OCI-LY1 (cell line): ENCODE measurements at regions not wholly inside any gene's neighbourhood (a gene's known extent, or its start where the extent isn't known, plus 50 kb on each side); places are given as distances from the start of the nearest gene placed in this dataset.

Experiments used
- H2AFZ ChIP-seq: fragments of 200-600 bp; sonication (generic), shearing (Covaris generic); 2 replicates; pipeline ENCODE4 v1.6.0; 2014; ENCODE audit warnings: antibody characterized with exemption, mild to moderate bottlenecking, low read length
- H3F3A ChIP-seq: fragments of 200-600 bp; sonication (generic), shearing (Covaris generic); 2 replicates; pipeline ENCODE4 v1.6.0; 2014; ENCODE audit warnings: mild to moderate bottlenecking, antibody characterized with exemption, low read length, moderate library complexity; ENCODE audit not compliant: insufficient read depth
- H3K27ac ChIP-seq: fragments of 200-600 bp; sonication (generic); 2 replicates; pipeline ENCODE4 v1.5.1; 2014; ENCODE audit warnings: low read length, mixed run types, mild to moderate bottlenecking, low read depth; ENCODE audit not compliant: poor library complexity, severe bottlenecking
- H3K27me3 ChIP-seq: fragments of 200-600 bp; sonication (generic); 2 replicates; pipeline ENCODE4 v1.6.0; 2014; ENCODE audit warnings: antibody characterized with exemption, mild to moderate bottlenecking, low read length, moderate library complexity; ENCODE audit not compliant: insufficient read depth
- H3K36me3 ChIP-seq: fragments of 200-600 bp; sonication (generic); 2 replicates; pipeline ENCODE4 v1.6.1; 2014; ENCODE audit warnings: mild to moderate bottlenecking, antibody characterized with exemption, low read length, moderate library complexity, mixed read lengths; ENCODE audit not compliant: insufficient read depth
- H3K4me1 ChIP-seq: fragments of 200-600 bp; sonication (generic); 2 replicates; pipeline ENCODE4 v1.5.1; 2014; ENCODE audit warnings: mild to moderate bottlenecking, low read length, moderate library complexity; ENCODE audit not compliant: insufficient read depth, severe bottlenecking
- H3K4me2 ChIP-seq: fragments of 200-600 bp; sonication (generic), shearing (Covaris generic); 2 replicates; pipeline ENCODE4 v1.6.1; 2014; ENCODE audit warnings: low read length
- H3K4me3 ChIP-seq: fragments of 200-600 bp; sonication (generic); 2 replicates; pipeline ENCODE4 v1.5.1; 2014; ENCODE audit warnings: low read length, low read depth, mild to moderate bottlenecking, mixed read lengths; ENCODE audit not compliant: poor library complexity, severe bottlenecking
- H3K79me2 ChIP-seq: fragments of 200-600 bp; shearing (Covaris generic); 2 replicates; pipeline ENCODE4 v1.6.1; 2016; ENCODE audit warnings: mixed run types, low read length, mixed read lengths; ENCODE audit not compliant: insufficient read depth
- H3K9ac ChIP-seq: fragments of 200-600 bp; sonication (generic), shearing (Covaris generic); 2 replicates; pipeline ENCODE4 v1.6.1; 2014; ENCODE audit warnings: mild to moderate bottlenecking, low read length, mixed read lengths
- H3K9me2 ChIP-seq: fragments of 200-600 bp; sonication (generic), shearing (Covaris generic); 2 replicates; pipeline ENCODE4 v1.6.1; 2014; ENCODE audit warnings: low read depth, mild to moderate bottlenecking, low read length, mixed read lengths
- H3K9me3 ChIP-seq: fragments of 200-600 bp; shearing (Covaris generic); 2 replicates; pipeline ENCODE4 v1.6.1; 2014; ENCODE audit warnings: low read length, mixed read lengths
- H4K20me1 ChIP-seq: fragments of 200-600 bp; sonication (generic), shearing (Covaris generic); 2 replicates; pipeline ENCODE4 v1.6.0; 2016; ENCODE audit warnings: mild to moderate bottlenecking, low read length; ENCODE audit not compliant: insufficient read depth
- CTCF ChIP-seq: fragments of 200-600 bp; sonication (generic), shearing (Covaris generic); IDR thresholded peaks from 2 replicates; pipeline ENCODE4 v1.5.1; 2017; ENCODE audit warnings: mild to moderate bottlenecking, antibody characterized with exemption, low read length, moderate library complexity, mixed read lengths
- EZH2 ChIP-seq: fragments of 200-600 bp; sonication (generic), shearing (Covaris generic); IDR thresholded peaks from 2 replicates; pipeline ENCODE4 v1.8.0; 2017; ENCODE audit warnings: borderline replicate concordance, mixed run types, mild to moderate bottlenecking, antibody characterized with exemption, low read length, moderate library complexity, mixed read lengths

- Histone ChIP-seq H3K4me1 (no peaks in the 10 kb centered on the region), H2AFZ (no peak overlapping the region), H3K27ac (no peak overlapping the region), H3K79me2 (no peaks in the 10 kb centered on the region), H3K4me2 (no peak overlapping the region), H3K9me2 (no peaks in the 10 kb centered on the region), H3K27me3 (peaks cover 5% of the 10 kb centered on the region), H3K36me3 (no peaks in the 10 kb centered on the region), H3F3A (no peaks in the 10 kb centered on the region), H4K20me1 (no peaks in the 10 kb centered on the region), H3K9ac (no peak overlapping the region), H3K9me3 (no peaks in the 10 kb centered on the region), H3K4me3 (no peak overlapping the region)
- no peak for TF ChIP-seq EZH2
- TF ChIP-seq CTCF, result no peak
Observed at GRCh38 chr2:238791354-238791753, 56.5 kb upstream of the TWIST2 start.

- Histone ChIP-seq H3K9me2 (no peaks in the 10 kb centered on the region), H3F3A (no peaks in the 10 kb centered on the region), H3K79me2 (no peaks in the 10 kb centered on the region), H2AFZ (no peak overlapping the region), H3K9ac (no peak overlapping the region), H4K20me1 (no peaks in the 10 kb centered on the region), H3K4me3 (no peak overlapping the region), H3K27ac (no peak overlapping the region), H3K9me3 (no peaks in the 10 kb centered on the region), H3K4me2 (no peak overlapping the region), H3K36me3 (no peaks in the 10 kb centered on the region), H3K27me3 (peaks cover 5% of the 10 kb centered on the region; the same call in 1 of the 2 replicates), H3K4me1 (no peaks in the 10 kb centered on the region)
- TF ChIP-seq CTCF (no peak), EZH2 (no peak)
Observed at GRCh38 chr2:238793306-238793705, 54.6 kb upstream of the TWIST2 start.

- Histone ChIP-seq H3K9me2 (no peaks in the 10 kb centered on the region), H3K9ac (no peak overlapping the region), H3K4me2 (no peak overlapping the region), H3K79me2 (no peaks in the 10 kb centered on the region), H3K36me3 (no peaks in the 10 kb centered on the region), H3K27ac (no peak overlapping the region), H2AFZ (no peak overlapping the region), H3K9me3 (no peaks in the 10 kb centered on the region), H3K4me1 (no peaks in the 10 kb centered on the region), H3K27me3 (peaks cover 5% of the 10 kb centered on the region; the same call in 1 of the 2 replicates), H3K4me3 (no peak overlapping the region), H4K20me1 (no peaks in the 10 kb centered on the region), H3F3A (no peaks in the 10 kb centered on the region)
- TF ChIP-seq EZH2 (no peak), CTCF (no peak)
Observed at GRCh38 chr2:238793801-238794449, 54.0 kb upstream of the TWIST2 start.
